Activated CD8-positive, alpha-beta T cell treated with anti-CD3 and anti-CD28 coated beads for 36 hours (primary cell): ENCODE measurements at regions not wholly inside any gene's neighbourhood (a gene's known extent, or its start where the extent isn't known, plus 50 kb on each side); places are given as distances from the start of the nearest gene placed in this dataset.

Source experiments
- ATAC-seq: fragments of 200-7000 bp; cut with Tn5 transposase; one replicate; pipeline ENCODE4 v1.10.0; 2021; ENCODE audit warnings: mild to moderate bottlenecking, moderate library complexity
- CTCF ChIA-PET: fragments of 350-600 bp; sonication (Branson Sonifier 250); formaldehyde crosslinking; loops from one replicate; lab custom pipeline; 2021; ENCODE audit warnings: antibody characterized with exemption; lab: Charles Lee
- POLR2A ChIA-PET: fragments of 350-600 bp; sonication (Branson Sonifier 250); formaldehyde crosslinking; loops from one replicate; lab custom pipeline; 2021; ENCODE audit warnings: antibody characterized with exemption; lab: Charles Lee
- DNase-seq: peaks from one replicate; pipeline ENCODE4 v3.0.0-alpha.2; 2020
- H3K27ac Mint-ChIP-seq: one replicate; pipeline ENCODE4 v1.8.0; 2021; ENCODE audit warnings: mild to moderate bottlenecking, mixed read lengths
- H3K27me3 Mint-ChIP-seq: one replicate; pipeline ENCODE4 v1.8.0; 2021; ENCODE audit warnings: mixed read lengths
- H3K36me3 Mint-ChIP-seq: one replicate; pipeline ENCODE4 v1.8.0; 2021; ENCODE audit warnings: low read depth, mixed read lengths
- H3K4me1 Mint-ChIP-seq: one replicate; pipeline ENCODE4 v1.8.0; 2021; ENCODE audit warnings: low read depth, mixed read lengths
- H3K4me3 Mint-ChIP-seq: one replicate; pipeline ENCODE4 v1.8.0; 2021; ENCODE audit warnings: mild to moderate bottlenecking, moderate library complexity, mixed read lengths
- H3K9me3 Mint-ChIP-seq: one replicate; pipeline ENCODE4 v1.8.0; 2021; ENCODE audit warnings: mixed read lengths
- CTCF ChIP-seq: fragments of 200-600 bp; IDR thresholded peaks from one replicate; pipeline ENCODE4 v1.8.0; 2022; ENCODE audit warnings: antibody characterized with exemption, mild to moderate bottlenecking
- intact Hi-C: fragments of 100-400 bp; cut with micrococcal nuclease; formaldehyde crosslinking; loops from one replicate; pipeline ENCODE4 v1.10.0; 2022

GRCh38 chr21:27476696-27477095 is 509.8 kb upstream of the ADAMTS5 start:
- DNase-seq, result no peak
- no peak overlapping the region for H3K27ac Mint-ChIP-seq
- H3K27me3 Mint-ChIP-seq, result no peaks in the 10 kb centered on the region
- H3K4me3 Mint-ChIP-seq, result no peak overlapping the region
- no peak for ATAC-seq
- ChIA-PET POLR2A (no interaction called here), CTCF (no interaction called here)
- intact Hi-C loops, result no loop called here
- TF ChIP-seq CTCF, result no peak
- no peaks in the 10 kb centered on the region for H3K36me3 Mint-ChIP-seq
- H3K4me1 Mint-ChIP-seq, result no peaks in the 10 kb centered on the region
- H3K9me3 Mint-ChIP-seq, result no peaks in the 10 kb centered on the region

- H3K36me3 Mint-ChIP-seq, result no peaks in the 10 kb centered on the region
- H3K27ac Mint-ChIP-seq, result no peak overlapping the region
- CTCF ChIA-PET, result no interaction called here
- POLR2A ChIA-PET, result no interaction called here
- DNase-seq (no peak), ATAC-seq (no peak)
- H3K27me3 Mint-ChIP-seq, result no peaks in the 10 kb centered on the region
- H3K4me1 Mint-ChIP-seq, result no peaks in the 10 kb centered on the region
- H3K9me3 Mint-ChIP-seq, result no peaks in the 10 kb centered on the region
- intact Hi-C loops, result no loop called here
- H3K4me3 Mint-ChIP-seq, result no peak overlapping the region
- TF ChIP-seq CTCF, result no peak
Measured at GRCh38 chr21:27475363-27475955, 508.6 kb upstream of the ADAMTS5 start.

DNA sequence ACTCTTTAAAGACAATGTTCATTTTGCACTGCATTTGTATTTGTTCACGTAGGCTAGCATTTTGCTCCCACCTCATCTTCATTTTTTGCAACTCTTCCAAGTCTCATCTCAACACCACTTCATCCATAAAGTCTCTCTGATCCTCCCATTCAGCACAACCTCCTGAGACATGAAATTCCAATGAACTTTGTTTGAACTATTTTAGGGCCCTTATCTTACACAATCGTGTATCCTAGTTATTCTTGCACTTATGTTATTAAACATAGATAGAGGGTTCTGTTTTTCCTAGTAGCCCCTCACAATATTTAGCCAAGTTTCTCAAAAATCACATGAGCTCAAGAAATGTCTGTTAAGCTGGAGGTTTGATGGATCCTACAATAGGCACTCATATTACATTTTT is 500.5 kb upstream of the ADAMTS5 start:
- Mint-ChIP-seq H3K9me3 (no peaks in the 10 kb centered on the region), H3K27me3 (no peaks in the 10 kb centered on the region), H3K36me3 (no peaks in the 10 kb centered on the region), H3K4me3 (no peak overlapping the region), H3K27ac (no peak overlapping the region), H3K4me1 (no peaks in the 10 kb centered on the region)
- no peak for TF ChIP-seq CTCF
- POLR2A ChIA-PET, result no interaction called here
- intact Hi-C loops, result no loop called here
- DNase-seq (no peak), ATAC-seq (no peak)
- CTCF ChIA-PET, result no interaction called here

- no peak for DNase-seq
- Mint-ChIP-seq H3K9me3 (no peaks in the 10 kb centered on the region), H3K27me3 (no peaks in the 10 kb centered on the region), H3K27ac (no peak overlapping the region), H3K36me3 (no peaks in the 10 kb centered on the region), H3K4me1 (no peaks in the 10 kb centered on the region), H3K4me3 (no peak overlapping the region)
- ChIA-PET CTCF (no interaction called here), POLR2A (no interaction called here)
- no peak for ATAC-seq
- TF ChIP-seq CTCF, result no peak
- intact Hi-C loops, result no loop called here
Measured at GRCh38 chr21:27466140-27466539, 499.3 kb upstream of the ADAMTS5 start.

DNA sequence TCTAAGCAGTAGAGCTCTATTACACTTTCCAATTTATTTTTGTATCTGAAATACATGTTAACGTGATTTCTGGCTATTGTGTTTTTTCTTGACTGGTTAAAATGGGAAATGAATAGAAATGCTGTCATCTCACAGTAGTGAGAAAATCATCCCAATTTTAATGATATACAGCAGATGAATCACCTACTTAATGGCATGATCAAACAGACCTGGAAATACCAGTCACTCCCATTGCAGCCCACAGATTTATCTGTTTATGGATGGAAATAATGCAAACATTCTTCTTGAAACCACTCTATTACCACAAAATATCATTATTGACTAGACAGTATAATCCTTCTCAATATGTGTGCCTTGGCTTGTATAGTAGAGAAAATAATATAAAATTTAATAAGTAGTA is 497.8 kb upstream of the ADAMTS5 start:
- Mint-ChIP-seq H3K4me3 (no peak overlapping the region), H3K4me1 (no peaks in the 10 kb centered on the region), H3K36me3 (no peaks in the 10 kb centered on the region), H3K9me3 (no peaks in the 10 kb centered on the region), H3K27ac (no peak overlapping the region), H3K27me3 (no peaks in the 10 kb centered on the region)
- ChIA-PET CTCF (no interaction called here), POLR2A (no interaction called here)
- no peak for DNase-seq
- intact Hi-C loops, result no loop called here
- ATAC-seq, result no peak
- TF ChIP-seq CTCF, result no peak
